Uterus (tissue), 3 donors: ENCODE measurements at regions not wholly inside any gene's neighbourhood (a gene's known extent, or its start where the extent isn't known, plus 50 kb on each side); places are given as distances from the start of the nearest gene placed in this dataset.

ENCODE experiments used
- DNase-seq, 2 donors: peaks; one replicate each; pipeline ENCODE4 v3.0.0-alpha.2; 2019 to 2020
- H3K27ac ChIP-seq, 2 donors: fragments of 200-600 bp; sonication (generic); 1 replicate in 1 of 2; 2 replicates in 1 of 2; pipeline ENCODE4 v1.5.1; 2016 to 2018
- H3K27me3 ChIP-seq, 2 donors: fragments of 200-600 bp; sonication (generic); one replicate each; pipeline ENCODE4 v1.5.1; 2018 to 2019; ENCODE audit warnings: control low read depth in 1 of 2
- H3K36me3 ChIP-seq, 2 donors: fragments of 200-600 bp; sonication (generic); one replicate each; pipeline ENCODE4 v1.5.1; 2019; ENCODE audit warnings: control low read depth in 1 of 2
- H3K4me1 ChIP-seq, 2 donors: fragments of 200-600 bp; sonication (generic); one replicate each; pipeline ENCODE4 v1.5.1; 2018 to 2019; ENCODE audit warnings: control low read depth in 1 of 2
- H3K4me3 ChIP-seq, 2 donors: fragments of 200-600 bp; sonication (generic); 1 replicate in 1 of 2; 2 replicates in 1 of 2; pipeline ENCODE4 v1.5.1; 2018 to 2019; ENCODE audit warnings: mild to moderate bottlenecking in 1 of 2
- H3K9me3 ChIP-seq, 2 donors: fragments of 200-600 bp; sonication (generic); one replicate each; pipeline ENCODE4 v1.5.1; 2019; ENCODE audit warnings: control low read depth in 1 of 2
- CTCF ChIP-seq, 4 experiments: fragments of 200-600 bp in 2 of 4; fragments of 450-650 bp in 2 of 4; sonication (generic) in 2 of 4; IDR thresholded peaks; one replicate each; pipeline ENCODE4 v1.5.1; 2016 to 2019; ENCODE audit warnings: antibody characterized with exemption in 4 of 4, mild to moderate bottlenecking in 2 of 4, moderate library complexity in 1 of 4
- POLR2A ChIP-seq, 2 donors: fragments of 450-650 bp; IDR thresholded peaks; one replicate each; pipeline ENCODE4 v1.6.1; 2016; ENCODE audit warnings: antibody characterized with exemption in 2 of 2, mild to moderate bottlenecking in 1 of 2, moderate library complexity in 1 of 2
- intact Hi-C: fragments of 100-400 bp; cut with DNase I; formaldehyde crosslinking; loops from one replicate; pipeline ENCODE4 v1.15.1; 2023; ENCODE audit warnings: low total_unique reads
- donor health status: DM: yes; HTN: yes; CAD: no.

GRCh38 chr17:6938637-6939036 lies 57.2 kb upstream of the ALOX12 start:
- Histone ChIP-seq H3K36me3 (no peaks in the 10 kb centered on the region), H3K4me1 (no peaks in the 10 kb centered on the region), H3K9me3 (no peaks in the 10 kb centered on the region), H3K27me3 (no peaks in the 10 kb centered on the region), H3K27ac (no peak overlapping the region), H3K4me3 (no peak overlapping the region)
- intact Hi-C loops = no loop called here
- TF ChIP-seq CTCF (IDR thresholded peaks at IDR 0.05) (no peak), POLR2A (IDR thresholded peaks at IDR 0.05) (no peak)
- DNase-seq = no peak

- peak; percentile 19 to 21 for DNase-seq
- intact Hi-C loops = no loop called here
- no peak for TF ChIP-seq CTCF (IDR thresholded peaks at IDR 0.05)
- TF ChIP-seq POLR2A (IDR thresholded peaks at IDR 0.05) = no peak
- Histone ChIP-seq H3K27me3 (no peaks in the 10 kb centered on the region), H3K9me3 (no peaks in the 10 kb centered on the region), H3K4me3 (peak overlapping the region in 1 of 2 donors; percentile 25), H3K36me3 (no peaks in the 10 kb centered on the region), H3K4me1 (no peaks in the 10 kb centered on the region), H3K27ac (no peak overlapping the region)
Measured at GRCh38 chr17:6940186-6940649, 55.6 kb upstream of the ALOX12 start.

- no peak for DNase-seq
- intact Hi-C loops = no loop called here
Measured at GRCh38 chr17:6941989-6942388, 53.9 kb upstream of the ALOX12 start.

GRCh38 chr17:6943406-6943805 lies 52.4 kb upstream of the ALOX12 start:
- Histone ChIP-seq H3K4me3 (no peak overlapping the region), H3K9me3 (no peaks in the 10 kb centered on the region), H3K36me3 (no peaks in the 10 kb centered on the region), H3K27me3 (no peaks in the 10 kb centered on the region), H3K27ac (no peak overlapping the region), H3K4me1 (no peaks in the 10 kb centered on the region)
- intact Hi-C loops = no loop called here
- DNase-seq = no peak
- TF ChIP-seq CTCF (IDR thresholded peaks at IDR 0.05) (no peak), POLR2A (IDR thresholded peaks at IDR 0.05) (no peak)

More at GRCh38 chr17:6941989-6942388, 53.9 kb upstream of the ALOX12 start:
- no peaks in the 10 kb centered on the region for H3K27me3 ChIP-seq
- H3K36me3 ChIP-seq = no peaks in the 10 kb centered on the region
- no peak overlapping the region for H3K4me3 ChIP-seq
- no peak overlapping the region for H3K27ac ChIP-seq
- H3K9me3 ChIP-seq = no peaks in the 10 kb centered on the region
- H3K4me1 ChIP-seq = no peaks in the 10 kb centered on the region
- no peak for TF ChIP-seq POLR2A (IDR thresholded peaks at IDR 0.05)
- TF ChIP-seq CTCF (IDR thresholded peaks at IDR 0.05) = no peak
